Left colon (tissue), 2 donors: ENCODE measurements at regions not wholly inside any gene's neighbourhood (a gene's known extent, or its start where the extent isn't known, plus 50 kb on each side); places are given as distances from the start of the nearest gene placed in this dataset.
"Not testable (repeated sequence)": the region's sequence is repeated elsewhere in the genome, so short reads cannot be mapped to it uniquely, and the experiment has no call there.

Experiments
- ATAC-seq: fragments of 200-7000 bp; cut with Tn5 transposase; one replicate; pipeline ENCODE4 v1.9.1; 2020; ENCODE audit warnings: mild to moderate bottlenecking, moderate library complexity
- DNase-seq, 2 donors: peaks; one replicate each; pipeline ENCODE4 v3.0.0-alpha.2; 2020
- intact Hi-C, 2 donors: fragments of 100-400 bp; cut with DNase I in 1 of 2; cut with micrococcal nuclease in 1 of 2; formaldehyde crosslinking; loops; one replicate each; pipeline versions ENCODE4 v1.11.2 to v1.14.0; 2022; cut with DNase I, micrococcal nuclease
- donor health status: DM: no; HTN: no; CAD: no.
- donor health status: DM: yes; HTN: yes; CAD: no.

DNA sequence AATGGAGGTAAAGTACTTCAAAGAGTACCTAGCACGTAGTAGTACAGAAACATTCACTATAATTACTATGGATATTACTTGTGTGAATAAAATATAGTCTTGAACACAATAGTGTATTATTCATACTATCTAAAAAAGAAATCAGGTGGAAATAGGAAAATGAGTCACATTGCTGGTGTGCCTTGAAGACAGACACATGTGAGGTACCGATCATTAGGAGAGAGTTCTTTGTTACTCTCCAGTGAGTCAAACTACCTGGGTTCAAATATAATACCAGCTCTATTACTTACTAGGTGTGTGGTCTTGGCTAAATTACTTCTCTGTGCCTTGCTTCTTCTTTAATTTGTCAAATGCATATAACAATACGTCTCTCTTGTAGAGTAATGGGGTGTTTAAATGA is 50.8 kb upstream of the BEND6 start:
- ATAC-seq (no peak), DNase-seq (no peak)
- intact Hi-C loops = loop anchor here (2.0 to 10.0 kb wide), 4 partner anchors 51 to 421 kb away; partner anchors contain the start of gene BEND6 (in 1 of the 2)

DNA sequence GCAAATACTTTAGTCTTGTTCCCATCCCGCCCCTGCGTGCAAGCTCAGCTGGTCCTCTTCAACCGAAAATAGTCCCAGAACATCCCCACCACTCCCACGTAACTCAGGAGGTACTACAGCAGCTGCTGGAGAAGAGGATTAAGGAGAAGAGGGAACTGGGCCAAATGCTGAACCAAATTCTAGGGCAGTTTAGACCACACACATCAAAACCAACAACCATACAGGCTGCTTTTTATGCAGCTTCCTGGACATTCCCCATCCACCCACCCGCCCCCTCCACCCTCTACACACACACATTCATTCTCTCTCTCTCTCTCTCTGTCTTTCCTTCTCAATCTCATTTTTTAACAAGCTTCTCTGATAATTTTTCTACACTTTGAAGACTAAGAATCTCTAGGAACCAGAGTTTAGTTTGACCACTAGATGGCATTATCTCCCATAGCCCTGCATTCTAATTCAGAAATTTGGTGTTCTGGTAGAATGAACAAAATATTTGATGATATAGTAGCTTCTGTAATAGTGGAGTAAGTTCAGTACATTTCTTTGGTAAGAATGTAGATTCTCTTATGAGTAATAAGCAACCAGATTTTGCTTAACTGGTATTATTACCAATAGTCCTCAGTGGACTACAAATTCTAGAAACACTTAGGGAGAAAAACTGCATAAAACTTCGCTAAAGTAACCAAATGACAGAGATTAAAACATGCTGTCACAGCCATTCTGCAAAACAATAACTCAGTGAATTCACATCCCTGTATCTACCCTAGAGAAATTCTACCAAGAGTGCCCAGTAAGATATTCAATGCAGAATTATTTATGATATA is 52.1 kb upstream of the BEND6 start:
- DNase-seq (no peak), ATAC-seq (no peak)
- intact Hi-C loops = loop anchor here (10.0 kb wide), 2 partner anchors 52 to 422 kb away; partner anchors contain the start of gene BEND6 (in 1 of the 2)

DNA sequence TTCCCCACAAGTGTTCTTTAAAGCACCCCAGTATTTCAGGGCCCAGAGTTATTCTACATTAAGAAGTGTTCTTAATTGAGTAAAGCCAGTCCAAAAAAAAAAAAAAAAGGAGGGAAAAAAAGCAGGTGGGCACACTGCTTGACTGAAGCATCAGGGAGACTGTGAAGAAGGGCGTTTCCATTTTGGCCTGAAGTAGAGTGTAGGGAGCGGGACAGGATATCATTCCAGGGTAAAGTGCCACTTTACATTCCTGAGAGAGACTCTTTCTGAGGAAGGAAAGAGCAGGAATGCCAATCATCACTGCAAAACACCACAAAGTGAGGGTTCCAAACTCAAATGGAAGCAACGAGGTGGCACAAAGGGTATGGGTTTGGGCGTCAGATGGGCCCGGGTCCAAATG is 54.1 kb upstream of the BEND6 start:
- intact Hi-C loops = loop anchor here (10.0 kb wide), 2 partner anchors 54 to 424 kb away; partner anchors contain the start of gene BEND6 (in 1 of the 2)
- DNase-seq (no peak), ATAC-seq (no peak)

DNA sequence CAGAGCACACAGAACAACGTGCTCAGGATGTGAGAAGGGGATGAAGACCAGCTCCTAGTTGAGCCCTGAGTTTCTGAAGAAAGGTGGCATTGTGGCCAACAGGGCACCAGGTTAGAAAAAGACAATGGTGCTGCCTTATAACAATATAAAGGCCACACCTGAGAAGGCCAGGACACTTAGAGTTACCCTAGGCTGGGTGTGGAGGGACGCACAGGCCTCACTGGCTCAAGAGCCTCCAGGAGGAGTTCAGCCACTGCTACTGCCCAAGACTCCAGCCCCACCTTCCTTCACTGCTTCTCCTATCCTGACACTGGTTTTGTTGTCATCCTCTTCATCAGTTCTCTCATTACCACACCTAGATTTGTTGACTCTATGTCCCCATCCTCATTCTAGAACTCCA is 55.2 kb upstream of the BEND6 start:
- DNase-seq (peak; percentile 39 to 41), ATAC-seq (peak; percentile 70)
- intact Hi-C loops = loop anchor here (10.0 kb wide), 2 partner anchors 55 to 425 kb away; partner anchors contain the start of gene BEND6 (in 1 of the 2)

DNA sequence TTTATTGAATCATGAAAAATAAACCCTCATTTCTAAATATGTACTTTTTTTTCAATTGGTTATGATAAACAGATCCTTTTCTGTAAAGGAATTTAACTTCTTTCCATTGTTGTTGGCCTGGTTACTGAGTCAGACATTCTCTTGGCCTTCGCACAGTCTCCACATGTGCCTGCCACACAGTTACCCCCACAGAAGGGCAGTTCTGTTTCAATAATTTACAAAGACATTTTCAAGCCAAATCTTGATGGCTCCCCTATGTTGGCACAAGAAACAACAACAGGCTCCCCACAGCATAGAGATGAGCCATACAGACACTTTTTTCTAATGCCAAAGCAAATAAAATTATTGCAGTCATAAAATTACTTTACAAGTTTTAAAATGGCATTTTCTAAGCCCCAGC is 55.6 kb upstream of the BEND6 start:
- ATAC-seq = peak; percentile 63
- intact Hi-C loops = no loop called here
- DNase-seq = no peak

GRCh38 chr6:56897789-56898529 is 56.9 kb upstream of the BEND6 start:
- intact Hi-C loops = no loop called here
- ATAC-seq (peak; percentile 86), DNase-seq (no peak)

- intact Hi-C loops = no loop called here
- DNase-seq (no peak), ATAC-seq (peak; percentile 27)
Observed at GRCh38 chr6:56891754-56892153, 63.2 kb upstream of the BEND6 start.

GRCh38 chr6:56890683-56891429 is 64.1 kb upstream of the BEND6 start:
- intact Hi-C loops = no loop called here
- DNase-seq (no peak), ATAC-seq (no peak)

GRCh38 chr6:56890066-56890465 is 64.8 kb upstream of the BEND6 start:
- DNase-seq (no peak), ATAC-seq (no peak)
- intact Hi-C loops = no loop called here

DNA sequence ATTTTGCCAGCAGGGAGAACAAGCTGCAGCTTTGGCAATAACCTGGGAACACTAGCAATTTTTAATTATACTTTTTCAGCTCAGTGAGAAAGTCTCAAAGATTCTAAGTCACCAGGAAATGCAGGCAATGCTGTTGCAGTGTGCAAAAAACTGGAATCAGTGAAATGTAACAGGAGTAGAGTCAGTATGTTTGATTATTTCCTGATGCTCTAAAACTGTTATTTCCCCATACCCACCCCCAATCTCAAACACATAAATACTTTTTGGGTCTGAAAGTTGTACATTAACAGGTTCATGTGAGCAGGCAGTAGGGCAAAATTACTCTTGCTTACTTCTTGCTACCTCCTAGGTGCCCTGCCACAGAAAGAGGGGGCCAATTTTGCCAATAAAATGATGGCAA is 65.4 kb upstream of the BEND6 start:
- intact Hi-C loops = no loop called here
- no peak for ATAC-seq
- DNase-seq = no peak

DNA sequence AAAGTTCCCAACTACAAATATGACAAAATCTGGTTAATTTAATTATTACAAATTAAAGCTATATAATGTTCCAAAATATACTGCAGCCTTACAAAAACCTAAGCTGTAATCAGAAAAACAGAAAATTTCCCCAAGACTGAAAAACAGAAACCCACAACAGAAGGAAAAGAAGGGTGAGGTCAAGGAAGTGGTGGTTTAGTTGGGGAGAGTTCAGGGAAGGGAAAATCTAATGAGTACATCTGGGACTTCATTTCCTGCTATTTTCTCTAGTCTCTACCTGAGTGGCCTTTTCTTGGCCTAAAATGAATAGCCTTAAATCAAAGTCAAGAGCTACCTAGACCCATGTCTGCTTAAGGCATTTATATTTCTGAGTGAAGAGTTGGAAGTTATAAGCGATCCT is 66.2 kb upstream of the BEND6 start:
- peak; percentile 50 for ATAC-seq
- intact Hi-C loops = no loop called here
- no peak for DNase-seq

DNA sequence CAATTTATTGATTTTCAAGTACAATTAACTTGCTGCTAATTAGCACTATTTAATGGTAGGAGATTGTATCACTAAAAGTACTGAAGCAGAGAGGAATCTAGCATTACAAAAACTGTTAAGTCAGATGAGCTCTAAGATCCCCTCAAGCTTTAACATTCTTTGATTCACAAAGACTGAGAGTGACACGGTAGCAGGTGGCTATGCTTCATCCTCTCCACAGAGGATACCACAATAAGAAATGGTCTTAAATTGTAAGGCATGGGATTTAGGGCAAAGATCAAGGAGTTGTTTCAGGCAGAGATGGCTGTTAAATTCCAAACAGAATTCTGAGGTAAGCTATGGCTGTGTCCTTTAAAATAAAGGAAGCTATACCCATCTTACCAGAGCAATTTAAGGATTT is 67.8 kb upstream of the BEND6 start:
- ATAC-seq = no peak
- intact Hi-C loops = no loop called here
- DNase-seq = no peak

DNA sequence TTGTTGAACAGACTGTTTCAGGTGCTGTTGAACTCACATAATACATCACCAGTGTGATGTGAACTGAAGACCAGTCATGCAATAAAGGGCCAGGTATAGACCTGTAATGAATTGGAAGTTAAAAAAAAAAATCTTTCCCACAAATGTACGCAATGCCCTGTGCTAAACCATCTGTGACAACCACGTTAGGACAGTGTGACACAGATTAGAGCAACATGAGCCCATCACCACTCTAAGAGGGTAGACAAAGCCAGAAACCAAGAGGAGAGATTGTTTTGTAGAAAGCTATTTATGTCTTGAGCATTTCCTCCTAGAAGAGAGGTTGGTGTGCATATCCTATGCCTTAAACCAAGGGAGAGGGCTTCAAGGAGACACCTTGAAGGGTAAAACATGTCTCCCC is 77.0 kb upstream of the BEND6 start:
- DNase-seq (no peak), ATAC-seq (no peak)
- intact Hi-C loops = no loop called here

GRCh38 chr6:56875961-56876360 is 78.9 kb upstream of the BEND6 start:
- DNase-seq (peak in 1 of 2 donors; percentile 44), ATAC-seq (peak; percentile 99)
- intact Hi-C loops = no loop called here

DNA sequence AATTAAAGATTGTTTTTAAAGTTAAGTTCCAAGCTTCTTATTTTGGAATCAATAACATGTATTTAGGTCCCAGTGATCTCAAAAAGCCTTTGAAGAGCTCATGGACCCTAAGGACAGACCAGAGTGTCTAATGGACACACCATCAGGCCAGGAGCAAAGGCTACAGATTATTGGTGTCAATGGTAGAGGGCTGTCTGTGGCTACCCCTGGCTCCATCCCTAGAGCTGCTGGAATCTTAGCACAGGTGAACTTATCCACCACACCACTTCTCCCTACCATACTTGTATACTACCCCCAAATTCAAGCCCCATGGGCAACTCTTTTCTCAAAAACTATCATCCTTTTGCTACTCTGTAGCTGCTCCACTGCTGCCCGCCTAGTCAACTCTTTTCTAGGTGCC is 79.4 kb upstream of the BEND6 start:
- intact Hi-C loops = no loop called here
- peak; percentile 30 for ATAC-seq

DNA sequence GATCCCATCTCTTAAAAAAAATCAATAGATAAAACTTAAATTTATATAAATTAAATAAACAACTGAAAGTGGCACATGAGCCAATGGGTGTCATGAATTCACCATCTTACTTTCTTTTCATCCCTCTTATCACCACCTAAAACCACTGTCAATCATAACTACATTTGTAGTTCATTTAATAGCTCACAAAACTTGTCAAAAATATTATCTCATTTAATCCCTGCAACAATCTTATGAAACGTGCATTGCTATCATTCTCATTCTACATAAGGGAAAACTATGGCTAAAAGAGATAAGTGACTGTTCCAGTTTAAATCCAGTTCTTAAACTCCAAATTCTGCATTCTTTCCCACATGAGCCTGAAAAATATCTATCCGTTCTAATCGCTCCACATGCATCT is 80.6 kb upstream of the BEND6 start:
- DNase-seq = no peak
- intact Hi-C loops = no loop called here
- no peak for ATAC-seq

More for the DNA sequence above, 79.4 kb upstream of the BEND6 start:
- no peak for DNase-seq

GRCh38 chr6:56870053-56870452 is 84.9 kb upstream of the BEND6 start:
- intact Hi-C loops, DNase-seq, ATAC-seq: not testable (repeated sequence)

- intact Hi-C loops = no loop called here
- ATAC-seq = no peak
- no peak for DNase-seq
Observed at GRCh38 chr6:56869346-56869745, 85.6 kb upstream of the BEND6 start.

- DNase-seq = no peak
- intact Hi-C loops = no loop called here
- ATAC-seq = no peak
Observed at GRCh38 chr6:56868687-56869086, 86.2 kb upstream of the BEND6 start.
